ENCODE measurements at regions not wholly inside any gene's neighbourhood (a gene's known extent, or its start where the extent isn't known, plus 50 kb on each side); places are given as distances from the start of the nearest gene placed in this dataset.

DNA sequence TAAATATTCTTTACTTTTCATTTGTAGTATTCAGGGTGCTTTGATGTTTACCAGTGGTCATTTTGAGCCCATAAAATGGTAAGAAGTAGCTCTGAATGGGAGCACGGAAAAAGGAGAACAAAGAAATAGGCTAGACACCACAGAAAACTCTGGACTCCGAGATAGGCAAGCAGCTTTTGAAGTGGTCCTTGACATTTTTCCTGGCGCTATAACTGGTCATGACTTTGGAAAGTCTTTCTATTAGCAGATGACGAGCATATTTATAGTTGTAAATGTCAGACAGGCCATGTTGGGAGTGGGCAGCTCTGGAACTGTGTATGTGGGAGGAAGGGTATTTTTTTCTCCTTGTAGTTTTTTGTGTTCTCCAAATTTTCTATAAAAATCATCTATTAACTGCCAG is 126.1 kb upstream of the POC5 start:
- H3K9me3 ChIP-seq (replicated peaks; ENCODE audit: control insufficient read depth, insufficient read depth, low read length) = no peaks in the 10 kb centered on the region; the same call in none of the 3 replicates
- H3K4me1 ChIP-seq (ENCODE audit: control insufficient read depth, insufficient read depth, low read length) = peaks cover 29% of the 10 kb centered on the region
- WGBS (ENCODE audit: insufficient coverage, insufficient replicate concordance, low lambda C conversion rate, missing lambda C conversion rate) = 76% methylated on average over 4 of the region's 4 CpGs
- no peak overlapping the region for H2AFZ ChIP-seq (ENCODE audit: control insufficient read depth, low read depth, low read length)
- ChIA-PET SMC1A (ENCODE audit: uncharacterized antibody, unreplicated experiment) (interaction anchor here (0.6 to 1.7 kb wide), 3 partner anchors 9 to 315 kb away, joined by 4 to 5 read pairs (median 4); no protein-coding TSS in a partner anchor), RAD21 (ENCODE audit: unreplicated experiment) (no interaction called here), CTCF (interaction anchor here (1.2 kb wide), 1 partner anchor 331 kb away, joined by 3 read pairs; no protein-coding TSS in a partner anchor), POLR2A (interaction anchor here (0.6 kb wide), 1 partner anchor 45 kb away, joined by 3 read pairs; no protein-coding TSS in a partner anchor)
- H3K27ac ChIP-seq (ENCODE audit: control insufficient read depth, insufficient read depth) = no peak overlapping the region
- no peak overlapping the region for H3K9ac ChIP-seq (ENCODE audit: control insufficient read depth, insufficient read depth, low read length)
- in situ Hi-C loops (cut with MboI) = no loop called here
- H3K36me3 ChIP-seq (ENCODE audit: control insufficient read depth in 2 of 2, insufficient read depth in 2 of 2, low read length in 1 of 2) = no peaks in the 10 kb centered on the region
- no peak overlapping the region for H3K4me2 ChIP-seq (ENCODE audit: control insufficient read depth, insufficient read depth)
- H3K4me3 ChIP-seq = no peak overlapping the region
- DNase-seq (ENCODE audit: low read depth, low spot score) (no peak), ATAC-seq (no peak), FAIRE-seq (no peak)
- no TSS peak for BruUV-seq (replicated peaks)
- H4K20me1 ChIP-seq (ENCODE audit: control insufficient read depth, insufficient read depth) = no peaks in the 10 kb centered on the region
- no peaks in the 10 kb centered on the region for H3K79me2 ChIP-seq (ENCODE audit: control insufficient read depth, insufficient read depth, low read length)
- H3K27me3 ChIP-seq (replicated peaks in 1 of 2; ENCODE audit: control insufficient read depth in 2 of 2, insufficient read depth in 2 of 2, low read length in 1 of 2) = no peaks in the 10 kb centered on the region
- intact Hi-C loops (cut with micrococcal nuclease; ENCODE audit: unreplicated experiment) = no loop called here
- TF ChIP-seq JUNB (IDR thresholded peaks at IDR 0.05) = no peak
- TF ChIP-seq EP300 (IDR thresholded peaks at IDR 0.05; ENCODE audit: borderline replicate concordance in 1 of 2, control insufficient read depth in 1 of 2, low read depth in 2 of 2, low read length in 2 of 2) = no peak
- TF ChIP-seq PAX8 (IDR thresholded peaks at IDR 0.05) = no peak
- TF ChIP-seq NFIC (IDR thresholded peaks at IDR 0.05; ENCODE audit: low read depth, low read length) = no peak
- no peak for TF ChIP-seq TARDBP (IDR thresholded peaks at IDR 0.05; ENCODE audit: borderline replicate concordance)
- no peak for TF ChIP-seq ESRRA (IDR thresholded peaks at IDR 0.05; ENCODE audit: low read length)
- TF ChIP-seq, protein P1, sequence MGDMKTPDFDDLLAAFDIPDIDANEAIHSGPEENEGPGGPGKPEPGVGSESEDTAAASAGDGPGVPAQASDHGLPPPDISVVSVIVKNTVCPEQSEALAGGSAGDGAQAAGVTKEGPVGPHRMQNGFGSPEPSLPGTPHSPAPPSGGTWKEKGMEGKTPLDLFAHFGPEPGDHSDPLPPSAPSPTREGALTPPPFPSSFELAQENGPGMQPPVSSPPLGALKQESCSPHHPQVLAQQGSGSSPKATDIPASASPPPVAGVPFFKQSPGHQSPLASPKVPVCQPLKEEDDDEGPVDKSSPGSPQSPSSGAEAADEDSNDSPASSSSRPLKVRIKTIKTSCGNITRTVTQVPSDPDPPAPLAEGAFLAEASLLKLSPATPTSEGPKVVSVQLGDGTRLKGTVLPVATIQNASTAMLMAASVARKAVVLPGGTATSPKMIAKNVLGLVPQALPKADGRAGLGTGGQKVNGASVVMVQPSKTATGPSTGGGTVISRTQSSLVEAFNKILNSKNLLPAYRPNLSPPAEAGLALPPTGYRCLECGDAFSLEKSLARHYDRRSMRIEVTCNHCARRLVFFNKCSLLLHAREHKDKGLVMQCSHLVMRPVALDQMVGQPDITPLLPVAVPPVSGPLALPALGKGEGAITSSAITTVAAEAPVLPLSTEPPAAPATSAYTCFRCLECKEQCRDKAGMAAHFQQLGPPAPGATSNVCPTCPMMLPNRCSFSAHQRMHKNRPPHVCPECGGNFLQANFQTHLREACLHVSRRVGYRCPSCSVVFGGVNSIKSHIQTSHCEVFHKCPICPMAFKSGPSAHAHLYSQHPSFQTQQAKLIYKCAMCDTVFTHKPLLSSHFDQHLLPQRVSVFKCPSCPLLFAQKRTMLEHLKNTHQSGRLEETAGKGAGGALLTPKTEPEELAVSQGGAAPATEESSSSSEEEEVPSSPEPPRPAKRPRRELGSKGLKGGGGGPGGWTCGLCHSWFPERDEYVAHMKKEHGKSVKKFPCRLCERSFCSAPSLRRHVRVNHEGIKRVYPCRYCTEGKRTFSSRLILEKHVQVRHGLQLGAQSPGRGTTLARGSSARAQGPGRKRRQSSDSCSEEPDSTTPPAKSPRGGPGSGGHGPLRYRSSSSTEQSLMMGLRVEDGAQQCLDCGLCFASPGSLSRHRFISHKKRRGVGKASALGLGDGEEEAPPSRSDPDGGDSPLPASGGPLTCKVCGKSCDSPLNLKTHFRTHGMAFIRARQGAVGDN (IDR thresholded peaks at IDR 0.05) = no peak
- TF ChIP-seq BACH1 (IDR thresholded peaks at IDR 0.05; ENCODE audit: borderline replicate concordance) = no peak
- no peak for TF ChIP-seq FOXM1 (IDR thresholded peaks at IDR 0.05; ENCODE audit: low read depth, low read length)
- TF ChIP-seq GABPA (IDR thresholded peaks at IDR 0.05; ENCODE audit: low read depth) = no peak
- TF ChIP-seq CHD2 (IDR thresholded peaks at IDR 0.05; ENCODE audit: borderline replicate concordance, low read depth, low read length) = no peak
- TF ChIP-seq, protein P2, sequence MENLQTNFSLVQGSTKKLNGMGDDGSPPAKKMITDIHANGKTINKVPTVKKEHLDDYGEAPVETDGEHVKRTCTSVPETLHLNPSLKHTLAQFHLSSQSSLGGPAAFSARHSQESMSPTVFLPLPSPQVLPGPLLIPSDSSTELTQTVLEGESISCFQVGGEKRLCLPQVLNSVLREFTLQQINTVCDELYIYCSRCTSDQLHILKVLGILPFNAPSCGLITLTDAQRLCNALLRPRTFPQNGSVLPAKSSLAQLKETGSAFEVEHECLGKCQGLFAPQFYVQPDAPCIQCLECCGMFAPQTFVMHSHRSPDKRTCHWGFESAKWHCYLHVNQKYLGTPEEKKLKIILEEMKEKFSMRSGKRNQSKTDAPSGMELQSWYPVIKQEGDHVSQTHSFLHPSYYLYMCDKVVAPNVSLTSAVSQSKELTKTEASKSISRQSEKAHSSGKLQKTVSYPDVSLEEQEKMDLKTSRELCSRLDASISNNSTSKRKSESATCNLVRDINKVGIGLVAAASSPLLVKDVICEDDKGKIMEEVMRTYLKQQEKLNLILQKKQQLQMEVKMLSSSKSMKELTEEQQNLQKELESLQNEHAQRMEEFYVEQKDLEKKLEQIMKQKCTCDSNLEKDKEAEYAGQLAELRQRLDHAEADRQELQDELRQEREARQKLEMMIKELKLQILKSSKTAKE (IDR thresholded peaks at IDR 0.05; ENCODE audit: low read depth, poor library complexity, severe bottlenecking) = no peak
- no peak for TF ChIP-seq ZNF384 (IDR thresholded peaks at IDR 0.05; ENCODE audit: borderline replicate concordance, low read depth, low read length)
- TF ChIP-seq, protein P3, sequence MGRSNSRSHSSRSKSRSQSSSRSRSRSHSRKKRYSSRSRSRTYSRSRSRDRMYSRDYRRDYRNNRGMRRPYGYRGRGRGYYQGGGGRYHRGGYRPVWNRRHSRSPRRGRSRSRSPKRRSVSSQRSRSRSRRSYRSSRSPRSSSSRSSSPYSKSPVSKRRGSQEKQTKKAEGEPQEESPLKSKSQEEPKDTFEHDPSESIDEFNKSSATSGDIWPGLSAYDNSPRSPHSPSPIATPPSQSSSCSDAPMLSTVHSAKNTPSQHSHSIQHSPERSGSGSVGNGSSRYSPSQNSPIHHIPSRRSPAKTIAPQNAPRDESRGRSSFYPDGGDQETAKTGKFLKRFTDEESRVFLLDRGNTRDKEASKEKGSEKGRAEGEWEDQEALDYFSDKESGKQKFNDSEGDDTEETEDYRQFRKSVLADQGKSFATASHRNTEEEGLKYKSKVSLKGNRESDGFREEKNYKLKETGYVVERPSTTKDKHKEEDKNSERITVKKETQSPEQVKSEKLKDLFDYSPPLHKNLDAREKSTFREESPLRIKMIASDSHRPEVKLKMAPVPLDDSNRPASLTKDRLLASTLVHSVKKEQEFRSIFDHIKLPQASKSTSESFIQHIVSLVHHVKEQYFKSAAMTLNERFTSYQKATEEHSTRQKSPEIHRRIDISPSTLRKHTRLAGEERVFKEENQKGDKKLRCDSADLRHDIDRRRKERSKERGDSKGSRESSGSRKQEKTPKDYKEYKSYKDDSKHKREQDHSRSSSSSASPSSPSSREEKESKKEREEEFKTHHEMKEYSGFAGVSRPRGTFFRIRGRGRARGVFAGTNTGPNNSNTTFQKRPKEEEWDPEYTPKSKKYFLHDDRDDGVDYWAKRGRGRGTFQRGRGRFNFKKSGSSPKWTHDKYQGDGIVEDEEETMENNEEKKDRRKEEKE (IDR thresholded peaks at IDR 0.05) = no peak
- TF ChIP-seq MLLT1 (IDR thresholded peaks at IDR 0.05) = no peak
